IPS DF 6.9 (cell line): ENCODE measurements at regions not wholly inside any gene's neighbourhood (a gene's known extent, or its start where the extent isn't known, plus 50 kb on each side); places are given as distances from the start of the nearest gene placed in this dataset.
"Not testable (repeated sequence)": the region's sequence is repeated elsewhere in the genome, so short reads cannot be mapped to it uniquely, and the experiment has no call there.

Source experiments
- DNase-seq: peaks from one replicate; pipeline ENCODE4 v3.0.0-alpha.2; 2013; ENCODE audit warnings: low read depth, low spot score
- H3K27ac ChIP-seq: one replicate; pipeline ENCODE4 v1.5.1; 2013; ENCODE audit warnings: low read length, control low read depth
- H3K27me3 ChIP-seq: 2 replicates; pipeline ENCODE4 v1.6.1; 2013; ENCODE audit warnings: mild to moderate bottlenecking, low read length; ENCODE audit not compliant: control insufficient read depth, insufficient read depth
- H3K36me3 ChIP-seq: 2 replicates; pipeline ENCODE4 v1.6.1; 2013; ENCODE audit warnings: low read length; ENCODE audit not compliant: control insufficient read depth, insufficient read depth
- H3K4me1 ChIP-seq: 2 replicates; pipeline ENCODE4 v1.6.1; 2013; ENCODE audit warnings: low read length; ENCODE audit not compliant: control insufficient read depth, insufficient read depth
- H3K4me3 ChIP-seq: 2 replicates; pipeline ENCODE4 v1.5.1; 2013; ENCODE audit warnings: mild to moderate bottlenecking, low read length
- H3K9me3 ChIP-seq: 2 replicates; pipeline ENCODE4 v1.6.1; 2013; ENCODE audit warnings: low read length, inconsistent platforms; ENCODE audit not compliant: control insufficient read depth, insufficient read depth
- WGBS: extraction: QIAGEN DNeasy Blood & Tissue Kit; methylation state at CpG from one replicate; pipeline ENCODE4 v1.1.7; 2013; ENCODE audit warnings: mixed read lengths, missing lambda C conversion rate; ENCODE audit not compliant: insufficient read length, insufficient coverage; 5-methylcytosine and 5-hydroxymethylcytosine counted together

DNA sequence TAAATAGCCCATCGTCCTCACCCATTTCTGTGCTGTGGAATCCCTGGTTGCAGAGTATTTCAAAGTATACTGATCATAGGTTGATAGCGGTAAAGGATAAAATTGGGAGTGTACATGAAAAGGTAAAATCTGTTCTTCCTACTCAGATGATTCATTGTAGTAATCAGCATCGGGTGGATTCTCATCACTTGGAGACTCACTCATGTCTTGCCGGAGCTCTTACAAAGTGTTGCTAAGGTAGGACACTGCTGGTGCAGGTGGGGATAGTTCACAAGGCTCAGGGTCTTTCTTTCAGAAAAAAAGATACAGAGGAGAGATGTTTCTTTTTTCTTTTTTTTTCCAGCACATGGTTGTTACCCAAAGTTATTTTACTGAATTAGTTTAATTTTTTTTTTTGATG, 84.8 kb downstream of the MTNR1B start:
- no peak for DNase-seq
- no CpG with 5 or more reads among the region's 4 CpGs for WGBS
- H3K4me3 ChIP-seq: no peak overlapping the region
- H3K27ac ChIP-seq: no peak overlapping the region
- no peaks in the 10 kb centered on the region for H3K27me3 ChIP-seq
- no peaks in the 10 kb centered on the region for H3K9me3 ChIP-seq
- H3K4me1 ChIP-seq: no peaks in the 10 kb centered on the region; the same call in 1 of the 2 replicates
- no peaks in the 10 kb centered on the region for H3K36me3 ChIP-seq

DNA sequence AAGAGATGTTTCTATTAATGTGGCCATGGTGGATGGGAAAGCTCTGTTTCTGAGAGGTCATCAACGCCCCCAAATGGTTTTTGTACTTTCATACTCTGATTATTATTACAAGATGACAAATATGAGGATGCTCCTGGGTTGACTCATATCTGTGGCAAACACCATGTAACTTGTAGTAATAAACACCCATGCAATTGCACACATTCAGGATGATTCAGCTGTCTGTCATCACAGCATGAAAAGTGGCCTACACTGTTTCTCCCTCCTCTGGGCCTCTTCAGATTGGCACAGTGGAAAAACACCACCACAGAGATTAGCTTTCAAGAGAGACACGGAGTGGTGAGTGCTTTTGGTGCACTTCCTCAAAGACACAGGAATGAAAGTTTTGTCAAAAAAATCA, 85.4 kb downstream of the MTNR1B start:
- Histone ChIP-seq H3K4me1 (no peaks in the 10 kb centered on the region; the same call in 1 of the 2 replicates), H3K9me3 (no peaks in the 10 kb centered on the region), H3K4me3 (no peak overlapping the region), H3K36me3 (no peaks in the 10 kb centered on the region), H3K27ac (no peak overlapping the region), H3K27me3 (no peaks in the 10 kb centered on the region)
- DNase-seq: no peak
- WGBS: no CpG with 5 or more reads among the region's 2 CpGs

DNA sequence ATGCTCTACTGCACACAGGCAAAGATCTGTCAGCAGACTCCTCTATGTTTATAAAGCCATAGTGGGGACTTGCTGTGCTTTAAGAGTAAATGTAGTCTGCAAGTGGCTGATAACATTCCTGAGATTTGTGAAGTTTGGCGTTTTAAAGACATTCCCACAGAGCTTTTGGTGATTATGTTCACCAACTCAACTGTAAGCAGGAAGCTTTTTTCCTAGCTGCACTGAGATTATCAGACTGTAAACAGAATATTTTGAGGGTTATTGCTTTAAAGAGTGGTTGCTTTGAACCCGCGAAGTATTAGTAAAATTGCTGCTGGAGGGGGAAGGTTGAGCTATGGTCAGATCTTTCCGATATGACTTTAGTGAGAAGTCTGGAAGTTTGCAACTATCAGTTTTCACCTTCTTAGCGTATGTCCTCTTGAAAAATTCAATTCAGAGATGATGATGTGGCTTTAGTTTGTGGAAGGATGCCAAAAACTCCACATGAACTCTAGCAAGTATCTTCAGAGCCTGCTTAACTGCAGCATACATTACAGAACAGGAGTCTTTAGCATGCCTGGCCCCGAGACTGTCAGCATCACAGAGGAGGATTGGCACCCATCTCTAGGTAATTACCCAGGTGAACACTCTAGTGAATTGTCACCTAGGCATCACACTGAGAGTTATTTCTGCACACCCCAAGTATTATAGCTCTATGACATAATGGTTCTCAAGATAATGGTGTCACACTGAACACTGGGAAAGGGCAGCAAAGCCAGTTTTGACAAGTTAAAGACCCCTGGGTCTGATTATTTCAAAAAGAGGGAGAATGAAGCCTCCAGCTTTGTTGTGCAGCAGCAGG, 89.9 kb downstream of the MTNR1B start:
- Histone ChIP-seq H3K4me1 (no peaks in the 10 kb centered on the region), H3K36me3 (no peaks in the 10 kb centered on the region), H3K27ac (no peak overlapping the region), H3K9me3 (no peaks in the 10 kb centered on the region), H3K4me3 (no peak overlapping the region), H3K27me3 (no peaks in the 10 kb centered on the region)
- no peak for DNase-seq
- WGBS: no CpG with 5 or more reads among the region's 6 CpGs

DNA sequence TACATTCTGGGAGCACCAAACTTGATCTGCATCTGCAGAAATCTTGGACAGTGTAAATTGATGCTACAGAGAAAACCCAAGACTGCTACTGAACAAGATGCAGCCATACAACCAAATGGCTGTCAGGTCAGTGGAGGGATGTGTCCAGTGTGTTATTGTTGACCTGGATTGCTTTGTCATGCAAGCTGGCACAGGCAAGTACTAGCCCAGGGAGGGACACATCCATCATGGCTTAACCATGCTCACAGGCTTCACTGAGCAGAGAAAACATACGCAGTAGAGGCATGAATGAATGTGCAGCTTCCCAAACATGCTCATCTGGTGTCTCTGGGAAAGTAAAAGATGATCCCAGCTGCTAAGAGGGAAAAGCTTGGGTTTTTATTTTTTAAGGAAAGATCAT, 93.6 kb downstream of the MTNR1B start:
- Histone ChIP-seq H3K27ac (no peak overlapping the region), H3K4me1 (no peaks in the 10 kb centered on the region), H3K27me3 (no peaks in the 10 kb centered on the region), H3K9me3 (no peaks in the 10 kb centered on the region), H3K36me3 (no peaks in the 10 kb centered on the region), H3K4me3 (no peak overlapping the region)
- DNase-seq: no peak
- no CpG with 5 or more reads among the region's 1 CpG for WGBS

DNA sequence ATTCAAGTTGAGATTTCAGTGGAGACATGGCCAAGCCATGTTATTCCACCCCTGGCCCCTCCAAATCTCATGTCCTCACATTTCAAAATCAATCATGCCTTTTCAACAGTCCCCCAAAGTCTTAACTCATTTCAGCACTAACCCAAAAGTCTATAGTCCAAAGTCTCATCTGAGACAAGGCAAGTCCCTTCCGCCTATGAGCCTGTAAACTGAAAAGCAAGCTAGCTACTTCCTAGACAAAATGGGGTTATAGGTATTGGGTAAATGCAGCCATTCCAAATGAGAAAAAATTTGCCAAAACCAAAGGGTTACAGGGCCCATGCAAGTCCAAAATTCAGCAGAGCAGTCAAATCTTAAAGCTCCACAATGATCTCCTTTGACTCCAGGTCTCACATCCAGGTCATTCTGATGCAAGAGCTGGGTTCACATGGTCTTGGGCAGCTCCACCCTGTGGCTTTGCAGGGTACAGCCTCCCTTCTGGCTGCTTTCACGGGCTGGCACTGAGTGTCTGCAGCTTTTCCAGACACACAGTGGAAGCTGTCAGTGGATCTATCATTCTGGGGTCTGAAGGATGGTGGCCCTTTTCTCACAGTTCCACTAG, 95.7 kb downstream of the MTNR1B start:
- not testable (repeated sequence) for H3K9me3 ChIP-seq, H3K4me3 ChIP-seq, H3K4me1 ChIP-seq, DNase-seq, H3K27me3 ChIP-seq, H3K36me3 ChIP-seq, H3K27ac ChIP-seq
- WGBS: no CpG with 5 or more reads among the region's 2 CpGs

DNA sequence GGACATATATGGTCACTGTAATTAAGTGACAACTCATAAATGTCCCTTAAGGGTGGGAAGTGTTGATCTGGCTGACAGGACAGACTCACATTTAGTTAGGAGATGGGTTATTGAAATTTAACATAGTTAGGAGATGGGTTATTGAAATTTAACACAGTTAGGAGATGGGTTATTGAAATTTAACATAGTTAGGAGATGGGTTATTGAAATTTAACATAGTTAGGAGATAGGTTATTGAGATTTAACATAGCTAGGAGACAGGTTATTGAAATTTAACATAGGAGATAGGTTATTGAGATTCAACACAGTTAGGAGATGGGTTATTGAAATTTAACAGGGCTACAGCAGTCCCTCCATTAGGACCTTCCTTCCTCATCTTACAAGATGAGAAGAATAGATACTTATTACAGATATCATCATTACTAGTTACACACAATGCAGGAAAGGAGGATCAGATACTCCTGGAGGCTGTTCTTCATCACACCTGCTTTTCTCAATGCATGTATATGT, 98.5 kb downstream of the MTNR1B start:
- no peak for DNase-seq
- H3K9me3 ChIP-seq: no peaks in the 10 kb centered on the region
- no peak overlapping the region for H3K27ac ChIP-seq
- no peaks in the 10 kb centered on the region for H3K36me3 ChIP-seq
- no peak overlapping the region for H3K4me3 ChIP-seq
- no peaks in the 10 kb centered on the region for H3K27me3 ChIP-seq
- H3K4me1 ChIP-seq: no peaks in the 10 kb centered on the region

DNA sequence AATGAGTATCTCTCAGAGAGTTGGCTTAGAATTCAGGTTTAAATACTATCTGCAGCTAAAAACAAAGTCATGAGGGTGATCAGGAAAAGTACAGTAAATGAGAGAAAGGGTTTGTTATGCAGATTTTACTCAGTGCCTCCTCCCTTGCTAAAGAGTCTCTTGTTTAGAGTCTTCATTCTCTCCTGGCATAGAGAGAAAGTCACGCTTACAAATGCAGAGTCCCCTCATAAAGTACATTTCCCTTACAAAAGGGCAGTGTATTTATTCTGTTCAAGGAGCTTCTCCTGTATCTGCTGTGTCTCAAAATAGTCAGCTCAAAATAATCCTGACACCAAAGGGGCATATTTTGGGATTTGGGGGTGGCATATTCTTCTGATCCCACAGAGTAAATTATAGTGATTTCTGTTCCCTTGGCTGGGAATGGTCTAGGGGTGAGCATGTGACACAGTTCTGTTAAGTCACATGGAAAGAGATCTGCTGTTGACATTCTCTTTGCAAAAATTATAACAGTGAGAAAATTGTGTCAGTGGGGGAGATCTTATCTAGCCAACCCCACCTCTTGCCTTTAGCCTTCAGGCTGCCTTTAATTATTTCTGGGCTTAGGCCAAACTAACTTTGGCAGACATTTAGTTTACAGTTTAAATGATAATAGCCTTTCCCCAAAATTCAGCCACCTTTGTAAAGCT, 102.9 kb downstream of the MTNR1B start:
- WGBS: no CpG with 5 or more reads among the region's 1 CpG
- H3K4me3 ChIP-seq: no peak overlapping the region
- peak; percentile 37 for DNase-seq

DNA sequence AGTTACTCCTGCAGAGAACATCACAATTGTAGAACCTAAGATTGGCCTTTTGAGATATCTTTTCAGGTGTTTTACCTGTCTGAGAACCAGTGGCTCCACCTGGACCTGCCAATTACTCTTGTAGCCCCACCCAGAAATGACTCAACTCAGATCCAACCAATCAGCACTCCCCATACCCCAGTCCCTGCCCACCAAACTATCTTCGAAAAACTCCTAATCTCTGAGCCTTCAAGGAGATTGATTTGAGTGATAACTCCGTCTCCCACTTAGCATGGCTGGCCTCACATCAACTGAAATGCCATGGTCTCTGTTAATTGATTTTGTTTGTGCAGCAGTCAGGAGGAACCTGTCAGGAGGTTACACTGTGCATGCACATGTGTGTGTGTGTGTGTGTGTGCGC, 103.6 kb downstream of the MTNR1B start:
- DNase-seq: peak; percentile 48
- peak overlapping the region; percentile 99 for H3K27ac ChIP-seq
- peaks cover 5% of the 10 kb centered on the region for H3K4me1 ChIP-seq
- no peaks in the 10 kb centered on the region for H3K27me3 ChIP-seq
- no peak overlapping the region for H3K4me3 ChIP-seq
- H3K9me3 ChIP-seq: no peaks in the 10 kb centered on the region
- WGBS: no CpG with 5 or more reads among the region's 3 CpGs
- no peaks in the 10 kb centered on the region for H3K36me3 ChIP-seq

More for the DNA sequence above, 102.9 kb downstream of the MTNR1B start:
- Histone ChIP-seq H3K27ac (peak overlapping the region; percentile 99), H3K4me1 (peaks cover 5% of the 10 kb centered on the region), H3K27me3 (no peaks in the 10 kb centered on the region), H3K9me3 (no peaks in the 10 kb centered on the region), H3K36me3 (no peaks in the 10 kb centered on the region)

DNA sequence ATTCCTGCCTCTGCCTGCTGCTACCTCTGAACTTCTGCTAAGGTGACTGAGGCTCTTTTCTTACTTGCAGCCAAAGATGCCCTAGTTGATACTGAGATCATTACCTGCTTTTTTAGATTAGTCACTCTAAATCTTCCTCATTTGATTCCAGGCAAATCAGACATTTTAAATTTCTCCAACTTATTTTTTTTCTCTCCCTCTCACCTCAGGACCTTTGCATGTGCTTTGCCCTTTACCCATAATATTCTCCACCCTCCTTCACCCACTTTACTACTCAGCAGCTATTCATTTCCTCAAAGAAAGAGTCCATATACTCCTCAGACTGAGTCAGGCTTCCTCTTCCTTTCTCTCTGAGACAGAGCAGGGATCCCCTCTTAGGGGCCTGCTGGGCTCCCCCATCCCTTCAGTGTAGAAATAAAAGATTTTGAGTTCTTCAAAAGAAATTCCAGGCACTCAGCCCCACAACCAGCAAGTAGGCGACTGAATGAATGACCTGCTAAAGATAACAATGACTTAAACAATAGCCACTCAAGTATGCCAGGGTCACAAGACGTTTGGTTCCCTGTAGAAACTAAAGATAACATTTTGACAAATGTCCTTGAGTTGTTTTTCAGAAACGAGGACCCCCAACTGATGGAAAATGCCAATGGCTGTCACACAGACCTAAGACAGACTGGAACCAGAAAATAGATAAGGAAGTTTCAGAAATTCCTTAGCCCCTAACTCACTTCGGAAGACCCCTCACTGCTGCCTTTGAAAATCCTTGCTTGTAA, 104.2 kb downstream of the MTNR1B start:
- H3K36me3 ChIP-seq: no peaks in the 10 kb centered on the region
- no peak for DNase-seq
- H3K4me1 ChIP-seq: peaks cover 5% of the 10 kb centered on the region
- no CpG with 5 or more reads among the region's 4 CpGs for WGBS
- H3K27me3 ChIP-seq: no peaks in the 10 kb centered on the region
- H3K27ac ChIP-seq: peak overlapping the region; percentile 99
- no peak overlapping the region for H3K4me3 ChIP-seq
- no peaks in the 10 kb centered on the region for H3K9me3 ChIP-seq

DNA sequence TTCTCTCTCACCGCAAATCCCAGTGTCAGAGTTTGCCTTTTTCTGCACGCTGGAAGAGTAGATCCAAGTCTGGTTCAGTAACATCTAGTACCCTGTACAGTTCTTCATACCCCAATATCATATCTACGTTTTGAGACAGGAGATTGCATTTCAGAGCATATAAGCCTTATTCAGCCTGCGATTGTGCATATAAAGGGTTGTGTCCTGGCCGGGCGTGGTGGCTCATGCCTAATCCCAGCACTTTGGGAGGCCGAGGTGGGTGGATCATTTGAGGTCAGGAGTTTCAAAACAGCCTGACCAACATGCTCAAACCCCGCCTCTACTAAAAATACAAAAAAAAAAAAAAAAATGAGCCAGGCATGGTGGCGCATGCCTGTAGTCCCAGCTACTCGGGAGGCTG, 104.9 kb downstream of the MTNR1B start:
- H3K36me3 ChIP-seq: no peaks in the 10 kb centered on the region
- no peaks in the 10 kb centered on the region for H3K9me3 ChIP-seq
- H3K27ac ChIP-seq: no peak overlapping the region
- no peak for DNase-seq
- peaks cover 5% of the 10 kb centered on the region for H3K4me1 ChIP-seq
- H3K4me3 ChIP-seq: no peak overlapping the region
- no peaks in the 10 kb centered on the region for H3K27me3 ChIP-seq
- WGBS: no CpG with 5 or more reads among the region's 10 CpGs
